GM12865 (cell line): ENCODE measurements at regions not wholly inside any gene's neighbourhood (a gene's known extent, or its start where the extent isn't known, plus 50 kb on each side); places are given as distances from the start of the nearest gene placed in this dataset.

Experiments used
- DNase-seq: peaks from one replicate; pipeline ENCODE4 v3.0.0; 2010; ENCODE audit warnings: low read depth
- H3K4me3 ChIP-seq: 2 replicates; pipeline ENCODE4 v1.5.1; 2011; ENCODE audit warnings: mild to moderate bottlenecking, low read depth, low read length, control low read depth
- TF ChIP-seq, protein P1 (sequence below): IDR thresholded peaks from 2 replicates; pipeline ENCODE4 v1.5.1; 2011; ENCODE audit warnings: low read length, control low read depth, low read depth, inconsistent platforms; ENCODE audit not compliant: insufficient read depth; ENCODE audit errors: missing control alignments

DNA sequence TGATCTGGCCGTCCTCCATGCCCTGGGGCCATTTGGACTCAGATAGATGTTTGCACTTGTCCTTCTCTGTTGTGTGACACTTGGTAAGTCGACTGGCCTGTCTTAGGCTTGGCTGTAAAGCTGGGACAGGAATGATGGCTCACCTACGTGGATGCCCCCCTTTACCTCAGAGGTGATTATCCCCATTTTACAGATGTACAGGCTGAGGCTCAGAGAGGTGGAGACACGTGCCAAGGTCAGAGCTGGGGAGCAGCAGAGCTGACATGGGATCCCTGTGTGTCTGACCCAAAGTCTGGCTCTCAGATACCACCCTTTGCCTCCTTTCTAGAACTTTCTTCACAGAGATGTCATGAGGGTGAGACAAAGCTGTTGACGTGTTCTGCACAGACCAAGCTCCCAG lies 71.3 kb upstream of the CIBAR2 start:
- H3K4me3 ChIP-seq = no peak overlapping the region
- TF ChIP-seq, protein P1, sequence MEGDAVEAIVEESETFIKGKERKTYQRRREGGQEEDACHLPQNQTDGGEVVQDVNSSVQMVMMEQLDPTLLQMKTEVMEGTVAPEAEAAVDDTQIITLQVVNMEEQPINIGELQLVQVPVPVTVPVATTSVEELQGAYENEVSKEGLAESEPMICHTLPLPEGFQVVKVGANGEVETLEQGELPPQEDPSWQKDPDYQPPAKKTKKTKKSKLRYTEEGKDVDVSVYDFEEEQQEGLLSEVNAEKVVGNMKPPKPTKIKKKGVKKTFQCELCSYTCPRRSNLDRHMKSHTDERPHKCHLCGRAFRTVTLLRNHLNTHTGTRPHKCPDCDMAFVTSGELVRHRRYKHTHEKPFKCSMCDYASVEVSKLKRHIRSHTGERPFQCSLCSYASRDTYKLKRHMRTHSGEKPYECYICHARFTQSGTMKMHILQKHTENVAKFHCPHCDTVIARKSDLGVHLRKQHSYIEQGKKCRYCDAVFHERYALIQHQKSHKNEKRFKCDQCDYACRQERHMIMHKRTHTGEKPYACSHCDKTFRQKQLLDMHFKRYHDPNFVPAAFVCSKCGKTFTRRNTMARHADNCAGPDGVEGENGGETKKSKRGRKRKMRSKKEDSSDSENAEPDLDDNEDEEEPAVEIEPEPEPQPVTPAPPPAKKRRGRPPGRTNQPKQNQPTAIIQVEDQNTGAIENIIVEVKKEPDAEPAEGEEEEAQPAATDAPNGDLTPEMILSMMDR = no peak
- DNase-seq = no peak

DNA sequence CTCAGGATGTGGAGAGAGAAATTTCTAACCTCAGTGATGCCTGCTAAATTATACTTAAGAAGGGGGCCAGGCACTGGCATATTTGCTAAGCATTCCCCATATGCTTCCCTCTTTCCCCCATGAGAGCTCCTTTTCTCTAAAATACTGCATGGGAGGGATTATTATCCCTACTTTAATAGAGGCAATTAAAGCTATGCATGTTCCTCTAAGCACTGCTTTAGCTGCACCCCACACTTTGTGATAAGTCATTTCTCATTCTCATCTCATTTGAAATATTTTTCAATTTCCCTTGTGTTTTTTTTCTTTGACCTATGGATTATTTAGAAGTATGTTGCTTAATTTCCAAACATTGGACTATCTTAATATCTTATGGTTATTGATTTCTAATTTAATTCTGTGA lies 72.1 kb upstream of the CIBAR2 start:
- DNase-seq = no peak
- TF ChIP-seq, protein P1 = no peak
- no peak overlapping the region for H3K4me3 ChIP-seq

DNA sequence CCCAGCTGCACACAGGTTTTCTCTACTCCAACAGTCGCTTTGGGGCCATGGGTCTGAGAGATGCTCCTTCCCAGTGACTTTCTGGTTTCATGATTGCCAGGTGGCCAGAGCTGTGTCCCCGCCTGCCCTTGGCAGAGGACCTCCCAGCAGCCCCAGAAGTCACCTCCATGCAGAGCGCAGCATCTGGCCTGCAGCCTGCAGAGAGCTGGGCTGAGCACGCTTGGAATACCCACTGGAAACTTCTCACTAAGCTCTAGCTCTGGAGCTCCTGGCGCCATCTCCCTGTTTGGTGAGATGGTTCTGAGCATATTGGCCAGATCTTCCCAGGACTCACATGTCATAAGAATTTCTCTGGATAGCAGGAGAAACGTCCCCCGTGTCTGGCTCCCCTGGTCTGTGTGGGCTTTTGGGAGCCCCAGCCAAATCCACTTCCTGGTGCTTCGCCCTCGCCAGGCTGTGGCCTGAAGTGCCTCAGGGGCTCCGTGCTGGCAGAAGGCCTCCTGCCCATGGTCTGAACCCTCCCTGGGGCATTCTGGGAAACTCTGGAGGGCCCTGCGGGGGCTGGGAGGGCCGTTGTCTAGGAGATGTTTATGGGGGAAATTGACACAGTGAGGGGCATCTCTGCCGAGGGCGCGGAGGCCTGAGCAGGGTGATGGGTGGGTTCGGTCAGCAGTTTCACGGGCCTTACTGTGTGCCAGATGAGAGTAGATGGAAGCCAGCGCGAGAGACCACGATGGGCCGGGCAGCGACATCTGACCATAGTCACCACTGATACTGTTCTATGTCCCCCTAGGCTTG lies 73.2 kb upstream of the CIBAR2 start:
- no peak for DNase-seq
- H3K4me3 ChIP-seq = no peak overlapping the region
- TF ChIP-seq, protein P1 = no peak

DNA sequence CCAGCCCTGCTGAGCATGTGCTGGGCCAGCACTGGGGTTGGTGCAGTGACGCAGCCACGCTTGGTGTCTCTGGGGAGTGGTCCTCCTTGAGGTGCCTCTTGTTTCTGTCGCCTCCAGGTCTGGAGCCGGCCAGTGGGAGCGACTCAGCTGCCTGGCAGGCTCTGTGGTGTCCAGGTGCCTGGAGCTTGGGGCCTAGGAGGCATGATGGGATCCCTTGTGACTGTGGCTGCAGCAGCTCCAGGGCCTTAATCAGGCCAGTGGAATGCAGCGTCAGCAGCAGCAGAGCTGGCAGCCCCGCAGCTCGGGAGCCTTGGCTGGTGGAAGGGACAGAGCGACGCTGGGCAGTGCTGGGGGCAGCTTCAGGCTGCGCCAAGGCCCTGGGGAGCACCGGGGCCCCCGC lies 74.7 kb upstream of the CIBAR2 start:
- DNase-seq = no peak
- TF ChIP-seq, protein P1 = no peak
- H3K4me3 ChIP-seq = no peak overlapping the region

DNA sequence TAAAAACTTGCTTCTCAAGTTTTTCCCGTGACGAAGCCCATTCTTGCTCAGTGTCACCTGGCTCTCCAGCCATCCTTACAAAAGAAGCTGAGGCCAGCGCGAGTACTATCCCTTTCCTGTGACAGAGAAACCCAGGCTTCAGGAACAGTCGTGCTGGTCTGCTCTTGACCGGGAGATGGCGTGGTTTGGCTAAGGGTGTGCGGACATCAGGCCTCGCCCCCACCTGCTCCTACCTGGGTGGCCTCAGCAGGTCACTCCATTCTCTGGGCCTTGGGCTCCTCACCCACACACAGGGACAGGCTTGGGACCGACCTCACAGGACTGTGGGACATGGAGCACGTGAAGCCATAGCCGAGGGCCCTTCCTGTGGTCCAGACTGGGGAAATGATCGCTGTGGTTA lies 75.2 kb upstream of the CIBAR2 start:
- TF ChIP-seq, protein P1 = no peak
- no peak overlapping the region for H3K4me3 ChIP-seq
- DNase-seq = no peak

DNA sequence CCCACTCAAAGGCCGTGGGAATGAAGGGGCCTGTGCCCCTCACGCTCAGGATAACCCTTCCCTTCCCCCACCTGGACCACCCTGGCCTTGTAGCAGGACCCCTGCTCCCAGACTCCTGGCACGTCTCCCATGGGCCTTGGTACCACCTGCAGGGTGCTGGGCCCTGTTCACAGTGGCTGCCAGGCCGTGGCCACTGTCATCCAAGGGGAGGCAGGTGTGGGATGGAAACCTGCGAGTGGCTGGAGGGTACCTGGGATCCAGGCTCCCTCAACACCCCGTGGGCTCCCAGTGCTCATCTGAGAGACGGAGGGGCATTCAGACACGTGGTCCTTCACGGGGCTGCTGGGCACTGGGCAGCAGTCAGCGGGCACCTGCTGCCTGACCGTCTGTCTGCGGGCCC lies 75.6 kb upstream of the CIBAR2 start:
- DNase-seq = no peak
- TF ChIP-seq, protein P1 = no peak
- no peak overlapping the region for H3K4me3 ChIP-seq
